ENCODE measurements at regions not wholly inside any gene's neighbourhood (a gene's known extent, or its start where the extent isn't known, plus 50 kb on each side); places are given as distances from the start of the nearest gene placed in this dataset.

DNA sequence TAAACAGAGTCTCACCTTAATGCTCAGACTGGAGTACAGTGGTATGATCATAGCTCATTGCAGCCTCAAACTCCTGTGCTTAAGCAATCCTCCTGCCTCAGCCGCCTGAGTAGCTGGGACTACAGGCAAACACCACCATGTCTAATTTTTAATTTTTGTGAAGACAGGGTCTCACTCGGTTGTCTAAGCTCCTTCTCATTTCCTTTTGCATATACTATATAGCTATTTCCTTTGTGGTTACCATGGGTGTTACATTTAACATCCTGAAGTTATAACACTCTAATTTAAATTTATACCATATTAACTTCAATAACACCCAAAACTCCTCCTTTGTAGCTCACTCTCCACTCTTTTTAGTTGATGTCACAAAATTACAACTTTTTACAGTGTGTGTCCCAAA lies 114.3 kb downstream of the DCK start (continued):
- no peak for TF ChIP-seq SP4 (IDR thresholded peaks at IDR 0.05; ENCODE audit: low read length)

GRCh38 chr4:71110499-71110898 lies 117.0 kb downstream of the DCK start:
- H3K4me2 ChIP-seq (ENCODE audit: insufficient read depth in 1 of 2, low read depth in 2 of 2, low read length in 2 of 2) = no peak overlapping the region
- no peak for TF ChIP-seq GTF2F1 (IDR thresholded peaks at IDR 0.05; ENCODE audit: borderline replicate concordance, low read depth, low read length)
- TF ChIP-seq SP1 (IDR thresholded peaks at IDR 0.05; ENCODE audit: low read depth, low read length) = no peak
- no peak for TF ChIP-seq POLR2AphosphoS5 (IDR thresholded peaks at IDR 0.05; ENCODE audit: low read depth, low read length)
- TF ChIP-seq PHF8 (conservative IDR thresholded peaks at IDR 0.05; ENCODE audit: low read depth, low read length) = no peak
- TF ChIP-seq POLR2A (IDR thresholded peaks at IDR 0.05; ENCODE audit: control extremely low read depth in 1 of 2, low read depth in 2 of 2, low read length in 2 of 2) = no peak
- no peak for TF ChIP-seq RNF2 (IDR thresholded peaks at IDR 0.05; ENCODE audit: borderline replicate concordance, low read depth, low read length, missing control alignments, poor library complexity, severe bottlenecking)
- no peak for TF ChIP-seq BCL11A (IDR thresholded peaks at IDR 0.05; ENCODE audit: low read depth in 2 of 2, low read length in 2 of 2)
- no peak overlapping the region for H2BK5ac ChIP-seq (ENCODE audit: low read depth, low read length)
- no peak for FAIRE-seq
- H3K23me2 ChIP-seq (ENCODE audit: low read depth, low read length) = no peaks in the 10 kb centered on the region
- H3K23ac ChIP-seq (ENCODE audit: insufficient read length) = no peak overlapping the region
- H2AK5ac ChIP-seq (ENCODE audit: low read depth, low read length) = no peak overlapping the region
- no peak overlapping the region for H3K4me3 ChIP-seq (ENCODE audit: extremely low read depth in 1 of 4, insufficient read depth in 2 of 4, low read depth in 3 of 4, low read length in 4 of 4)
- no peak overlapping the region for H4K91ac ChIP-seq (replicated peaks; ENCODE audit: insufficient read length, low read length)
- no peak for DNase-seq (ENCODE audit: low read depth in 1 of 2, low spot score in 2 of 2)
- no peaks in the 10 kb centered on the region for H3K9me3 ChIP-seq (ENCODE audit: insufficient read depth in 2 of 2, low read depth in 1 of 2, low read length in 1 of 2)
- H2BK20ac ChIP-seq (ENCODE audit: low read length) = no peak overlapping the region
- H3K14ac ChIP-seq (ENCODE audit: insufficient read length) = no peak overlapping the region
- no peaks in the 10 kb centered on the region for H3K79me2 ChIP-seq (ENCODE audit: control insufficient read depth in 1 of 2, insufficient read depth in 2 of 2, low read length in 2 of 2)
- no peaks in the 10 kb centered on the region for H3K36me3 ChIP-seq (ENCODE audit: control insufficient read depth in 2 of 4, insufficient read depth in 4 of 4, low read length in 3 of 4)
- H3K9ac ChIP-seq (replicated peaks in 1 of 4; ENCODE audit: extremely low read depth in 1 of 4, low read depth in 3 of 4, low read length in 3 of 4) = no peak overlapping the region
- no peak overlapping the region for H2BK120ac ChIP-seq (replicated peaks; ENCODE audit: low read depth, low read length)
- no peaks in the 10 kb centered on the region for H3K27me3 ChIP-seq (replicated peaks in 1 of 4; ENCODE audit: control insufficient read depth in 3 of 4, extremely low read depth in 1 of 4, insufficient read depth in 3 of 4, low read length in 3 of 4)
- no peak overlapping the region for H4K5ac ChIP-seq (ENCODE audit: insufficient read length, low read depth, low read length)
- CTCF ChIA-PET (ENCODE audit: partially characterized antibody) = interaction anchor here (1.7 kb wide), 1 partner anchor 440 kb away, joined by 3 read pairs; no protein-coding TSS in a partner anchor
- H4K20me1 ChIP-seq (replicated peaks in 1 of 2; ENCODE audit: control insufficient read depth in 1 of 2, insufficient read depth in 2 of 2, low read length in 2 of 2) = no peaks in the 10 kb centered on the region
- H2BK15ac ChIP-seq (ENCODE audit: low read length) = no peak overlapping the region
- H3K4ac ChIP-seq (replicated peaks; ENCODE audit: insufficient read length, low read depth, low read length) = no peak overlapping the region
- H3K79me1 ChIP-seq (ENCODE audit: low read depth, low read length) = no peaks in the 10 kb centered on the region
- H2BK12ac ChIP-seq (ENCODE audit: low read depth, low read length) = no peak overlapping the region
- 89% methylated on average over 2 of the region's 2 CpGs; no CpG with 5 or more reads in 1 of the 2 experiments for WGBS, 2 experiments (ENCODE audit: extremely low coverage in 1 of 2, insufficient coverage in 1 of 2, insufficient read length in 1 of 2, insufficient replicate concordance in 2 of 2, low coverage in 1 of 2, low lambda C conversion rate in 2 of 2, missing lambda C conversion rate in 1 of 2)
- no peak overlapping the region for H3K18ac ChIP-seq (ENCODE audit: extremely low read depth, low read length)
- H4K8ac ChIP-seq (ENCODE audit: extremely low read depth, insufficient read depth, low read length) = no peak overlapping the region
- H2AFZ ChIP-seq (ENCODE audit: low read length) = no peak overlapping the region
- no peak overlapping the region for H3K27ac ChIP-seq (ENCODE audit: low read depth, low read length)
- no peak overlapping the region for H3K56ac ChIP-seq (replicated peaks; ENCODE audit: insufficient read length, low read depth, low read length)
- no peaks in the 10 kb centered on the region for H3K4me1 ChIP-seq (replicated peaks in 1 of 4; ENCODE audit: control insufficient read depth in 3 of 4, insufficient read depth in 4 of 4, low read length in 3 of 4)
- POLR2A ChIA-PET (ENCODE audit: partially characterized antibody) = no interaction called here
